Smooth muscle cell (in vitro differentiated cells): ENCODE measurements at regions not wholly inside any gene's neighbourhood (a gene's known extent, or its start where the extent isn't known, plus 50 kb on each side); places are given as distances from the start of the nearest gene placed in this dataset.

Experiments
- DNase-seq: peaks from one replicate; lab custom pipeline; 2025; ENCODE audit not compliant: unreplicated experiment; lab: John Stamatoyannopoulos, UW
- H2AFZ ChIP-seq: fragments of 200-600 bp; sonication (generic); 2 replicates; pipeline ENCODE4 v1.6.0; 2016; ENCODE audit warnings: antibody characterized with exemption, low read depth, mild to moderate bottlenecking
- H3F3A ChIP-seq: fragments of 200-600 bp; sonication (generic); 2 replicates; pipeline ENCODE4 v1.6.0; 2017; ENCODE audit warnings: antibody characterized with exemption, low read depth
- H3K27ac ChIP-seq: fragments of 200-600 bp; sonication (generic); 2 replicates; pipeline ENCODE4 v1.5.1; 2016; ENCODE audit warnings: low read depth, mild to moderate bottlenecking
- H3K27me3 ChIP-seq: fragments of 200-600 bp; sonication (generic); 2 replicates; pipeline ENCODE4 v1.6.1; 2016; ENCODE audit warnings: low read depth, mild to moderate bottlenecking
- H3K36me3 ChIP-seq: fragments of 200-600 bp; sonication (generic); 2 replicates; pipeline ENCODE4 v1.5.1; 2016; ENCODE audit warnings: low read depth
- H3K4me1 ChIP-seq: fragments of 200-600 bp; sonication (generic); 2 replicates; pipeline ENCODE4 v1.5.1; 2016; ENCODE audit warnings: low read depth
- H3K4me2 ChIP-seq: fragments of 200-600 bp; sonication (generic); 2 replicates; pipeline ENCODE4 v1.6.0; 2016; ENCODE audit warnings: mild to moderate bottlenecking
- H3K4me3 ChIP-seq: fragments of 200-600 bp; sonication (generic); 2 replicates; pipeline ENCODE4 v1.5.1; 2016; ENCODE audit warnings: mild to moderate bottlenecking
- H3K79me2 ChIP-seq: fragments of 200-600 bp; sonication (generic); 2 replicates; pipeline ENCODE4 v1.6.0; 2016; ENCODE audit warnings: low read depth, mild to moderate bottlenecking
- H3K9ac ChIP-seq: fragments of 200-600 bp; sonication (generic); 2 replicates; pipeline ENCODE4 v1.6.0; 2016; ENCODE audit warnings: low read depth
- H3K9me3 ChIP-seq: fragments of 200-600 bp; sonication (generic); replicated peaks from 2 replicates; pipeline ENCODE4 v1.5.1; 2016; ENCODE audit warnings: low read depth
- H4K20me1 ChIP-seq: fragments of 200-600 bp; sonication (generic); 2 replicates; pipeline ENCODE4 v1.6.0; 2016; ENCODE audit warnings: low read depth
- CTCF ChIP-seq: fragments of 200-600 bp; sonication (generic); IDR thresholded peaks from 2 replicates; pipeline ENCODE4 v1.5.1; 2017; ENCODE audit warnings: borderline replicate concordance, mild to moderate bottlenecking, antibody characterized with exemption; ENCODE audit not compliant: insufficient read depth, poor library complexity, severe bottlenecking
- WGBS: methylation state at CpG from one replicate; pipeline ENCODE4 v1.1.7; 2016; ENCODE audit warnings: low lambda C conversion rate; 5-methylcytosine and 5-hydroxymethylcytosine counted together

- 82% methylated on average over 2 of the region's 2 CpGs for WGBS
- no peak for TF ChIP-seq CTCF
Observed at GRCh38 chr3:152742368-152743347, 92.3 kb upstream of the P2RY1 start.

GRCh38 chr3:152745646-152746045, 89.3 kb upstream of the P2RY1 start:
- no peak for TF ChIP-seq CTCF
- Histone ChIP-seq H3K79me2 (no peaks in the 10 kb centered on the region), H4K20me1 (no peaks in the 10 kb centered on the region), H3K27me3 (no peaks in the 10 kb centered on the region), H2AFZ (no peak overlapping the region), H3K4me1 (no peaks in the 10 kb centered on the region), H3K4me3 (no peak overlapping the region), H3K4me2 (no peak overlapping the region), H3K9ac (no peak overlapping the region), H3K27ac (no peak overlapping the region), H3K36me3 (no peaks in the 10 kb centered on the region), H3K9me3 (no peaks in the 10 kb centered on the region), H3F3A (no peaks in the 10 kb centered on the region)
- no peak for DNase-seq
- 69% methylated on average over 1 of the region's 1 CpG for WGBS

More at GRCh38 chr3:152742368-152743347, 92.3 kb upstream of the P2RY1 start:
- no peaks in the 10 kb centered on the region for H3K79me2 ChIP-seq
- H3K4me2 ChIP-seq, result no peak overlapping the region
- H2AFZ ChIP-seq, result no peak overlapping the region
- no peaks in the 10 kb centered on the region for H4K20me1 ChIP-seq
- no peak overlapping the region for H3K9ac ChIP-seq
- no peaks in the 10 kb centered on the region for H3K36me3 ChIP-seq
- no peak overlapping the region for H3K27ac ChIP-seq
- H3K9me3 ChIP-seq, result no peaks in the 10 kb centered on the region
- H3K4me3 ChIP-seq, result no peak overlapping the region
- no peak for DNase-seq
- H3K4me1 ChIP-seq, result no peaks in the 10 kb centered on the region
- no peaks in the 10 kb centered on the region for H3F3A ChIP-seq
- no peaks in the 10 kb centered on the region for H3K27me3 ChIP-seq

- Histone ChIP-seq H3K27ac (no peak overlapping the region), H3K9me3 (no peaks in the 10 kb centered on the region), H3K27me3 (no peaks in the 10 kb centered on the region), H4K20me1 (no peaks in the 10 kb centered on the region), H2AFZ (no peak overlapping the region), H3K4me2 (no peak overlapping the region), H3F3A (no peaks in the 10 kb centered on the region), H3K9ac (no peak overlapping the region), H3K36me3 (no peaks in the 10 kb centered on the region), H3K4me1 (no peaks in the 10 kb centered on the region), H3K79me2 (no peaks in the 10 kb centered on the region), H3K4me3 (no peak overlapping the region)
- DNase-seq, result no peak
- no peak for TF ChIP-seq CTCF
- WGBS, result 89% methylated on average over 2 of the region's 2 CpGs
Observed at GRCh38 chr3:152754303-152754702, 80.6 kb upstream of the P2RY1 start.

GRCh38 chr3:152756807-152757206, 78.1 kb upstream of the P2RY1 start:
- DNase-seq, result no peak
- Histone ChIP-seq H3K4me1 (no peaks in the 10 kb centered on the region), H3K4me3 (no peak overlapping the region), H3K79me2 (no peaks in the 10 kb centered on the region), H4K20me1 (no peaks in the 10 kb centered on the region), H3K27me3 (no peaks in the 10 kb centered on the region), H3K4me2 (no peak overlapping the region), H3K9me3 (no peaks in the 10 kb centered on the region), H2AFZ (no peak overlapping the region), H3K36me3 (no peaks in the 10 kb centered on the region), H3K27ac (no peak overlapping the region), H3F3A (no peaks in the 10 kb centered on the region), H3K9ac (no peak overlapping the region)
- TF ChIP-seq CTCF, result no peak
